GM23338 (cell line): ENCODE measurements at regions not wholly inside any gene's neighbourhood (a gene's known extent, or its start where the extent isn't known, plus 50 kb on each side); places are given as distances from the start of the nearest gene placed in this dataset.
A peak's percentile ranks its signal among the peaks of the same experiment; 100 is the strongest.

ENCODE experiments used
- ATAC-seq: fragments of 200-7000 bp; cut with Tn5 transposase; 3 replicates; pipeline ENCODE4 v1.9.1; 2020
- DNase-seq: peaks from one replicate; pipeline ENCODE4 v3.0.0-alpha.2; 2015; ENCODE audit warnings: low spot score
- H2AFZ ChIP-seq: fragments of 200-600 bp; sonication (generic); 2 replicates; pipeline ENCODE4 v1.8.0; 2016; ENCODE audit warnings: antibody characterized with exemption, mild to moderate bottlenecking, moderate library complexity
- H3F3A ChIP-seq: fragments of 200-600 bp; sonication (generic); replicated peaks from 2 replicates; pipeline ENCODE4 v1.8.0; 2017; ENCODE audit warnings: antibody characterized with exemption, mixed run types, low read depth
- H3K27ac ChIP-seq: fragments of 200-600 bp; sonication (generic); 2 replicates; pipeline ENCODE4 v1.6.1; 2016; ENCODE audit warnings: low read depth
- H3K27me3 ChIP-seq: fragments of 200-600 bp; sonication (generic); 2 replicates; pipeline ENCODE4 v1.8.0; 2016; ENCODE audit warnings: mild to moderate bottlenecking, mixed run types, moderate library complexity; ENCODE audit not compliant: insufficient read depth
- H3K36me3 ChIP-seq: fragments of 200-600 bp; sonication (generic); 2 replicates; pipeline ENCODE4 v1.8.0; 2016; ENCODE audit warnings: mild to moderate bottlenecking; ENCODE audit not compliant: insufficient read depth
- H3K4me1 ChIP-seq: fragments of 200-600 bp; sonication (generic); 2 replicates; pipeline ENCODE4 v1.8.0; 2016; ENCODE audit warnings: mild to moderate bottlenecking, moderate library complexity; ENCODE audit not compliant: insufficient read depth
- H3K4me2 ChIP-seq: fragments of 200-600 bp; sonication (generic); 2 replicates; pipeline ENCODE4 v1.7.1; 2017; ENCODE audit warnings: mixed run types
- H3K4me3 ChIP-seq: fragments of 200-600 bp; sonication (generic); 2 replicates; pipeline ENCODE4 v1.6.1; 2016; ENCODE audit warnings: mixed run types
- H3K79me2 ChIP-seq: fragments of 200-600 bp; sonication (generic); replicated peaks from 2 replicates; pipeline ENCODE4 v1.8.0; 2017; ENCODE audit warnings: mild to moderate bottlenecking; ENCODE audit not compliant: insufficient read depth
- H3K9me2 ChIP-seq: fragments of 200-600 bp; sonication (generic); 2 replicates; pipeline ENCODE4 v1.8.0; 2017; ENCODE audit not compliant: insufficient read depth
- H4K20me1 ChIP-seq: fragments of 200-600 bp; sonication (generic); replicated peaks from 2 replicates; pipeline ENCODE4 v1.8.0; 2017; ENCODE audit warnings: mild to moderate bottlenecking; ENCODE audit not compliant: insufficient read depth
- H3K27ac Mint-ChIP-seq: 2 replicates; pipeline ENCODE4 v1.8.0; 2020; ENCODE audit warnings: inconsistent platforms, mild to moderate bottlenecking, moderate library complexity, mixed read lengths
- H3K27me3 Mint-ChIP-seq: 3 replicates; pipeline ENCODE4 v1.8.0; 2022; ENCODE audit warnings: low read depth, mild to moderate bottlenecking, moderate library complexity, mixed read lengths, inconsistent platforms; ENCODE audit not compliant: insufficient read depth, poor library complexity
- H3K36me3 Mint-ChIP-seq: 3 replicates; pipeline ENCODE4 v1.8.0; 2021; ENCODE audit warnings: low read depth, mild to moderate bottlenecking, inconsistent platforms, moderate library complexity, mixed read lengths
- H3K4me1 Mint-ChIP-seq: 3 replicates; pipeline ENCODE4 v1.8.0; 2020; ENCODE audit warnings: mild to moderate bottlenecking, inconsistent platforms, mixed read lengths
- H3K4me3 Mint-ChIP-seq: 3 replicates; pipeline ENCODE4 v1.8.0; 2021; ENCODE audit warnings: moderate library complexity, mild to moderate bottlenecking, inconsistent platforms, mixed read lengths
- H3K9me3 Mint-ChIP-seq: 3 replicates; pipeline ENCODE4 v1.8.0; 2020; ENCODE audit warnings: moderate library complexity, mild to moderate bottlenecking, inconsistent platforms, mixed read lengths
- CTCF ChIP-seq, 2 experiments: fragments of 200-600 bp in 1 of 2; sonication (generic) in 1 of 2; conservative IDR thresholded peaks; 2 replicates each; pipeline versions ENCODE4 v1.5.1 to v1.6.1; 2016 to 2017; ENCODE audit warnings: antibody characterized with exemption in 2 of 2, low read depth in 2 of 2, mild to moderate bottlenecking in 2 of 2, moderate library complexity in 1 of 2
- ETS1 ChIP-seq: IDR thresholded peaks from 2 replicates; pipeline ENCODE4 v1.6.1; 2016; ENCODE audit warnings: antibody characterized with exemption
- EZH2 ChIP-seq: fragments of 200-600 bp; sonication (generic); IDR thresholded peaks from one replicate; pipeline ENCODE4 v1.8.0; 2017; ENCODE audit warnings: antibody characterized with exemption, mild to moderate bottlenecking, low read depth; ENCODE audit not compliant: unreplicated experiment
- JUNB ChIP-seq: IDR thresholded peaks from one replicate; pipeline ENCODE4 v1.6.1; 2016; ENCODE audit warnings: antibody characterized with exemption; ENCODE audit not compliant: unreplicated experiment
- NANOG ChIP-seq: IDR thresholded peaks from 2 replicates; pipeline ENCODE4 v1.6.1; 2016; ENCODE audit warnings: antibody characterized with exemption, borderline replicate concordance
- POLR2AphosphoS5 ChIP-seq: IDR thresholded peaks from 2 replicates; pipeline ENCODE4 v1.6.1; 2016; ENCODE audit warnings: antibody characterized with exemption, low read depth
- REST ChIP-seq: IDR thresholded peaks from one replicate; pipeline ENCODE4 v1.6.1; 2018; ENCODE audit warnings: antibody characterized with exemption; ENCODE audit not compliant: unreplicated experiment
- STAT1 ChIP-seq: IDR thresholded peaks from one replicate; pipeline ENCODE4 v1.6.1; 2016; ENCODE audit warnings: antibody characterized with exemption; ENCODE audit not compliant: unreplicated experiment
- ZNF114 ChIP-seq: fragments of 250-450 bp; sonication (Bioruptor Pico); IDR thresholded peaks from 2 replicates; pipeline ENCODE4 v1.5.0; 2020; ENCODE audit warnings: mild to moderate bottlenecking, moderate library complexity
- ZNF331 ChIP-seq: fragments of 250-450 bp; sonication (Bioruptor Pico); IDR thresholded peaks from 2 replicates; pipeline ENCODE4 v1.5.0; 2020; ENCODE audit warnings: low read depth, mild to moderate bottlenecking, moderate library complexity
- ZNF462 ChIP-seq: fragments of 250-450 bp; sonication (Bioruptor Pico); IDR thresholded peaks from 2 replicates; pipeline ENCODE4 v1.5.0; 2020; ENCODE audit warnings: mild to moderate bottlenecking, moderate library complexity

GRCh38 chr5:9789777-9790176, 159.6 kb upstream of the TAS2R1 start (continued):
- TF ChIP-seq ETS1 (no peak), REST (no peak)

- Mint-ChIP-seq H3K36me3 (no peaks in the 10 kb centered on the region), H3K4me1 (peaks cover 2% of the 10 kb centered on the region), H3K27me3 (no peaks in the 10 kb centered on the region), H3K9me3 (no peaks in the 10 kb centered on the region), H3K27ac (no peak overlapping the region), H3K4me3 (no peak overlapping the region)
- ATAC-seq (no peak), DNase-seq (no peak)
- no peak overlapping the region for H3K4me3 ChIP-seq
- no peaks in the 10 kb centered on the region for H4K20me1 ChIP-seq
- H3K79me2 ChIP-seq = no peaks in the 10 kb centered on the region
- no peak overlapping the region for H3K4me2 ChIP-seq
- H3K36me3 ChIP-seq = no peaks in the 10 kb centered on the region
- H3K27ac ChIP-seq = no peak overlapping the region
- no peaks in the 10 kb centered on the region for H3K27me3 ChIP-seq
- H3K4me1 ChIP-seq = peaks cover 5% of the 10 kb centered on the region; the same call in 1 of the 2 replicates
- H3F3A ChIP-seq = no peaks in the 10 kb centered on the region
- no peaks in the 10 kb centered on the region for H3K9me2 ChIP-seq
- peak overlapping the region; percentile 32; the same call in 1 of the 2 replicates for H2AFZ ChIP-seq
- TF ChIP-seq STAT1 = no peak
- no peak for TF ChIP-seq ZNF331 (CRISPR knock-in tag)
- TF ChIP-seq ZNF114 = no peak
- no peak for TF ChIP-seq POLR2AphosphoS5
- TF ChIP-seq ZNF462 (CRISPR knock-in tag) = no peak
- TF ChIP-seq CTCF (conservative IDR thresholded peaks at IDR 0.05; ENCODE audit: low read depth in 2 of 2) = no peak
- TF ChIP-seq EZH2 = no peak
- no peak for TF ChIP-seq JUNB
- TF ChIP-seq ETS1 = no peak
- no peak for TF ChIP-seq NANOG
Measured at GRCh38 chr5:9787861-9788600, 157.9 kb upstream of the TAS2R1 start.
